GM18499 (cell line): ENCODE measurements at regions not wholly inside any gene's neighbourhood (a gene's known extent, or its start where the extent isn't known, plus 50 kb on each side); places are given as distances from the start of the nearest gene placed in this dataset.

Experiments used
- ATAC-seq: cut with Tn5 transposase; IDR thresholded peaks from one replicate; pipeline ENCODE4 v1.9.1; 2021; ENCODE audit warnings: moderate number of reproducible peaks; ENCODE audit not compliant: insufficient read depth, unreplicated experiment

DNA sequence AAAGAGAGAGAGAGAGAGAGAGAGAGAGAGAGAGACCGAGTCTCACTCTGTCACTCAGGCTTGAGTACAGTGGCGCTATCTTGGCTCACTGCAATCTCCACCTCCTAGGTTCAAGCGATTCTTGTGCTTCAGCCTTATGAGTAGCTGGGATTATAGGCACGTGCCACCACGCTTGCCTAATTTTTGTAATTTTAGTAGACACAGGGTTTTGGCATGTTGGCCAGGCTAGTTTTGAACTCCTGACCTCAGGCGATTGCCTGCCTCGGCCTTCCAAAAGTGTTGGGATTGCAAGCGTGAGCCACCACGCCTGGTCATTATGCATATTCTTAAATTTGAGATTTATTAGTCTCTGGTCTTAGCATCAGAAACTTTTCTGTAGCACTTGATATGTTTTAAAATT, 317.9 kb upstream of the ATP2B1 start:
- no peak for ATAC-seq

- ATAC-seq: no peak
These were observed 315.6 kb upstream of the ATP2B1 start for GRCh38 chr12:90024262-90024661.

- no peak for ATAC-seq
These were observed 314.7 kb upstream of the ATP2B1 start for GRCh38 chr12:90023207-90023900.

DNA sequence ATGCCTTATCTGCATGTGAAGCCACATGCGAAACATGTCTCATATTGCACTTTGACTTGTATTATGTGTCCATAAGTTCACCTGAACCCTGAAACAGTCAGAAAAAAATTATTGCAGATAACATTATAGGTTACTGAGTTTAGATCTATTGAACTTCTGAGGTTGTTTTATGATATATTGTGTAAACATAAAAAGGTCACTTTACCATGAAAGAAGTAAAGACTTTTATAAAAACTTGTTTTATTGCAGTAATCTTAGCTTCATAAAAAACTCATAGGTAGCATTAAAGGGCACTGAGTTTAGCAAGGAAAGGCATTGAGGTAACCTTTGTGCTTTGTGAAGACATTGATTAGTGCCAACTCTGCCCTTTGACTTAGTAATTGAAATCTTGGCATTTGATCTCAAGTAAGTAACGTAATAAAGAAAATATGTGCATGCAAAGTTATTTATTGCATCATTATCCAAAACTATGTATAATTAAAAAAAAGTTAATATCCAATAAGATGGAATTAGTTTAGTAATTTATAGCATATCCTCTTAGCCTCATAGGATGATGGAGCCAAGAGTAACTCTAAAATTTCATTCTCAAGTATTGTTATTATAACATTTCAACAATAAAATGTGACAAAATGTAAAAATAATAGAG, 313.3 kb upstream of the ATP2B1 start:
- ATAC-seq: no peak

DNA sequence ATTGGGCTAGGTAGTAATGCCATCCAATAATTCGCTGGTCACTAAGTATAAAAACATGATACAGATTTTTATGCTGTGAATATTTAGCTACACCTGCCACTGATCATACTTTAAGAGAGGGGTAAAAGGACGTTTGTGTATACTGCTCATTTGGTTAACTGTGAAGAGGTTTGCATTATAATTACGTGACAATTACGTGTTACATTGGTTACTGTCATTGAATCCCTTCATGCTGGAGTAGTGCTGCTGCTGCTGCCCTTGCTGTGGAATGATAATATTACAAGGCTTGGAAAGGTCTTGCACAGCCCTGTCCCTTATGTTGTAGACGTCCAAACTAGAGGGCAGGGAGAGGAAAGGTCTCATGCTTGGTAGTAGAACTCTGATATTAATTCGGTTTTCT, 312.2 kb upstream of the ATP2B1 start:
- ATAC-seq: no peak

GRCh38 chr12:90020436-90020835, 311.8 kb upstream of the ATP2B1 start:
- ATAC-seq: no peak

DNA sequence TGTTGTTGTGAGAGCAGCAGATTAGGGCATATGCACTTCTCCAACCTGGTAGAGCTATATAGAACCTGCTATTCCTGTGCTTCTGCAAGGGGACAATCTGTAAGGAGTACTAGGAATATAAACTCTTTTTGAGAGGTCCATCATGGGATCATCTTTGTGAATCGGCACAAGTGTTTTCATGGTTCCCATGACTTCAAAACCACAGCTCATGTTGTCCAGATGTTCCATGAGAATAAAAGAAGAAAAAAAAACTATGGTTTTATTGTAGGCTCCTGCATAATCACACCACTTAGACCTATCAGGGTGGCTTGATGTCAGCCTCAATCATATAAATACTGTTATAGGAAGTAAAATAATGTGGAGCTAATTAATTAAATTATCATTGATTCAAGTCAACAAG, 311.4 kb upstream of the ATP2B1 start:
- no peak for ATAC-seq

DNA sequence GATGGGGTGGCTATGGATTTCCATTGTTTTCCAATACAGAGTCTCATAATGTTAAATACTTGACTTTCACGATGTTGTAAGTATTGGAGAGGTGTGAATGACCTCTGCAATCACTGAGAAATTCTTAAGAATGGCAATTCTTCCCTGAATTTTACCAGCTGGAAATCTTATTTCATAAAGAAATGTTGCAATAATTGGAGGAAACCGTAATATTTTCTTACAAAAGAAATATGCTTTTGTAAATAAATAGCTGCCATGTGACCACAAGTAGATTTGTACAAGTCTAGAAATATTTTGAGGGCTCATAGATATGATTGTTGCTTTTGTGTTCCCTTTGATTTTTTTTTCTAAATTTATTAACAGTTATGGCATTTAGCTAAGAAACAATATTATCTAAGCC, 308.7 kb upstream of the ATP2B1 start:
- no peak for ATAC-seq

DNA sequence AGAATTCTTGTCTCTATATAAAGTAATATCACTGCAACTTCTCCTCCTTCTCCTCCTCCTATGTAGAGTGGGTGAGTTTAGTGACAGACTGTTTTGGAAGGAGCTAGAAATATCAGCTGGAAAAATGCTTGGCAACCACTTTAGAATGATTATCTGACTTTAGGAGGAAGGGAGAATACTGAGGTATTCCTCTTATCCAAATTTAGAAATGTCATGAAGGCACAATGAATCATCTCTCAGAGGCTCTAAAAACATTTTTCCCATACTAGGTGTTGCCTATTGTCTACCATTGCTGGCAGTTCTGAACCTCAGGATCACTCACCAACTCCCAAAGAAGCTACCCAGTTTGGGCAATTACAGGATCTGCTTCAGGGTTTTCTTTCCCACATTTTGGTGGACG, 306.6 kb upstream of the ATP2B1 start:
- no peak for ATAC-seq

GRCh38 chr12:90013409-90013808, 304.8 kb upstream of the ATP2B1 start:
- no peak for ATAC-seq

DNA sequence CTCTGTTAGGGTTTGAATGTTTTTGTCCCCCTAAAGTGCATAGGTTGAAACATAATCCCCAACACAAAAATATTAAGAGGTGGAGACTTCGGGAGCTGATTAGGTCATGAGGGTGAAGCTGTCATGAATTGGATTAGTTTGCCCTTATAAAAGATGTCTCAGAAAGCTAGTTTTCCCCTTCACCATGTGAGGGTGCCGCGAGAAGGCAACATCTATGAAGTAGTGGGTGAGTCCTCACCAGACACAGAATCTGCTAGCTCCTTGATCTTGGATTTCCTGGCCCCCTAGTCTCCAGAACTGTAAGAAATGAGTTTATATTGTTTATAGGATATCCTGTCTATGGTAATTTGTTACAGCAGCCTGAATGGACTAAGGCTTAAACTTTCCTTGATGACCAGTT, 301.5 kb upstream of the ATP2B1 start:
- ATAC-seq: no peak

GRCh38 chr12:90008277-90008676, 299.6 kb upstream of the ATP2B1 start:
- ATAC-seq: no peak

GRCh38 chr12:90004319-90005074, 295.9 kb upstream of the ATP2B1 start:
- no peak for ATAC-seq

- ATAC-seq: no peak
These were observed 295.1 kb upstream of the ATP2B1 start for GRCh38 chr12:90003688-90004087.

GRCh38 chr12:90000721-90001120, 292.1 kb upstream of the ATP2B1 start:
- no peak for ATAC-seq

- no peak for ATAC-seq
These were observed 291.3 kb upstream of the ATP2B1 start for GRCh38 chr12:89999699-90000505.

DNA sequence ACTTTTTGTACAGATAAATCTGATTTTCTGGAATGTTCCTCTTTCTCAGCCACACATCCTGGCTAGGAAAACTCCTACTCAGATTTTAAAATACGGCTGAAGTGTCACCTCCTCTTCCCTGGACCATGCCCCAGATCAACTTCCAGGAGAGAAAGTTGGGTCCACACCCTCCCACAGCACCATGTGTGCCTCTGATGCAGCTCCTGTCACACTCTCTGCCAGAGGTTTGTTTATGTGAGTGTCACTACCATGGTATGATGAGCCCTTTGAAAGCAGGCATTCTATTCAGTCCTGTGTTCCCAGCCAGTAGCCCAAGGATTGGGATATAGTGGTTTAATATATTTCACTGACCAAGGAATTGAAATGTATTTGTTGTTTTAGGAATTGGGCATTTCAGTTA, 287.2 kb upstream of the ATP2B1 start:
- ATAC-seq: no peak

GRCh38 chr12:89994911-89995310, 286.3 kb upstream of the ATP2B1 start:
- no peak for ATAC-seq

GRCh38 chr12:89993632-89994031, 285.0 kb upstream of the ATP2B1 start:
- no peak for ATAC-seq

- no peak for ATAC-seq
These were observed 284.2 kb upstream of the ATP2B1 start for GRCh38 chr12:89992668-89993451.
